RWPE1 (cell line): ENCODE measurements at regions not wholly inside any gene's neighbourhood (a gene's known extent, or its start where the extent isn't known, plus 50 kb on each side); places are given as distances from the start of the nearest gene placed in this dataset.

ENCODE experiments used
- CTCF ChIA-PET: fragments of 350-600 bp; sonication (Branson Sonifier 250); formaldehyde crosslinking; extraction: SDS; loops from one replicate; lab custom pipeline; 2021; lab: Yijun Ruan, JAX
- POLR2A ChIA-PET: fragments of 400-600 bp; formaldehyde crosslinking; extraction: SDS; loops from one replicate; lab custom pipeline; 2020; ENCODE audit warnings: antibody characterized with exemption; ENCODE audit not compliant: low non-redundant PET; lab: Yijun Ruan, JAX
- DNase-seq: peaks from one replicate; pipeline ENCODE4 v3.0.0; 2012; ENCODE audit warnings: low spot score
- H3K27ac ChIP-seq: fragments of 450-650 bp; 2 replicates; pipeline ENCODE4 v1.5.1; 2017
- CTCF ChIP-seq: fragments of 450-650 bp; conservative IDR thresholded peaks from 2 replicates; pipeline ENCODE4 v1.5.1; 2017; ENCODE audit warnings: low read depth, mild to moderate bottlenecking

GRCh38 chr2:228312172-228312571, 130.7 kb upstream of the SPHKAP start:
- ChIA-PET POLR2A (no interaction called here), CTCF (no interaction called here)
- no peak for DNase-seq
- TF ChIP-seq CTCF, result no peak
- no peak overlapping the region for H3K27ac ChIP-seq

- no peak overlapping the region for H3K27ac ChIP-seq
- no peak for DNase-seq
- no peak for TF ChIP-seq CTCF
- ChIA-PET CTCF (no interaction called here), POLR2A (no interaction called here)
Observed at GRCh38 chr2:228303960-228304359, 122.5 kb upstream of the SPHKAP start.

- H3K27ac ChIP-seq, result no peak overlapping the region
- TF ChIP-seq CTCF, result no peak
- ChIA-PET CTCF (no interaction called here), POLR2A (no interaction called here)
- DNase-seq, result no peak
Observed at GRCh38 chr2:228283491-228284171, 102.1 kb upstream of the SPHKAP start.

- TF ChIP-seq CTCF, result no peak
- ChIA-PET CTCF (no interaction called here), POLR2A (no interaction called here)
- DNase-seq, result no peak
- H3K27ac ChIP-seq, result no peak overlapping the region
Observed at GRCh38 chr2:228282376-228282775, 100.9 kb upstream of the SPHKAP start.

- DNase-seq, result no peak
- no peak overlapping the region for H3K27ac ChIP-seq
- POLR2A ChIA-PET, result no interaction called here
- CTCF ChIA-PET, result no interaction called here
- no peak for TF ChIP-seq CTCF
Observed at GRCh38 chr2:228273159-228273558, 91.7 kb upstream of the SPHKAP start.

- no peak overlapping the region for H3K27ac ChIP-seq
- ChIA-PET POLR2A (no interaction called here), CTCF (no interaction called here)
- no peak for TF ChIP-seq CTCF
- no peak for DNase-seq
Observed at GRCh38 chr2:228269351-228269750, 87.9 kb upstream of the SPHKAP start.

GRCh38 chr2:228268756-228269155, 87.3 kb upstream of the SPHKAP start:
- DNase-seq, result no peak
- ChIA-PET CTCF (no interaction called here), POLR2A (no interaction called here)
- TF ChIP-seq CTCF, result no peak
- H3K27ac ChIP-seq, result no peak overlapping the region
